ENCODE measurements at regions not wholly inside any gene's neighbourhood (a gene's known extent, or its start where the extent isn't known, plus 50 kb on each side); places are given as distances from the start of the nearest gene placed in this dataset.

DNA sequence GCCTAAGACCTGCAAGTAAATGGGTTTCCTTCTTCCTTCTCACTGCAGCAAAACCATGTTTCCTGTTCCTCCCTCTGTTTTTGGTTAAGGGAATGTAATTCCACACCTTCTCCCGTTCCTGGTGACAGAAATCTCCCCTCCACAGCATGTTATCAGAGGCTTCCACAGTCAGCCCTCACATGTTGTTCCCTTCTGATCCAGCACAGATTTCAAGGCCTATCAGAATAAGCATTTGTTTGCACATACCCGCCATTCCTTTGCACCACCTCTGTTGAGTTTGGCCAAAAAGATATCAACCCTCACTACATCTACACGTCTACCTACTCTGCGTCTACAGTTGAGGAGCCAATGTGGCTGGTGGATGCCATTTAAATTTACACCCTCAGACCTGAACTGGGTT lies 113.9 kb upstream of the GRM7 start (continued):
- TF ChIP-seq POLR2AphosphoS5 (IDR thresholded peaks at IDR 0.05; ENCODE audit: control insufficient read depth, insufficient read depth, low read depth, low read length), result no peak
- TF ChIP-seq E2F1 (CRISPR knock-in tag; IDR thresholded peaks at IDR 0.05), result no peak
- TF ChIP-seq MCM5 (IDR thresholded peaks at IDR 0.05; ENCODE audit: low read depth), result no peak
- no peak for TF ChIP-seq FOXJ2 (tag; IDR thresholded peaks at IDR 0.05)
- TF ChIP-seq SETDB1 (IDR thresholded peaks at IDR 0.05; ENCODE audit: low read length), result no peak
- no peak for TF ChIP-seq BCL6 (CRISPR knock-in tag; IDR thresholded peaks at IDR 0.05)
- no peak for TF ChIP-seq ZNF197 (CRISPR knock-in tag; IDR thresholded peaks at IDR 0.05; ENCODE audit: low read depth)
- TF ChIP-seq C11orf30 (IDR thresholded peaks at IDR 0.05; ENCODE audit: low read depth), result no peak
- no peak for TF ChIP-seq FOXK2 (conservative IDR thresholded peaks at IDR 0.05 in 1 of 2, IDR thresholded peaks at IDR 0.05 in 1 of 2; ENCODE audit: low read depth in 2 of 2)
- peak; percentile 69 for TF ChIP-seq TAL1 (IDR thresholded peaks at IDR 0.05)
- TF ChIP-seq ZNF408 (CRISPR knock-in tag; IDR thresholded peaks at IDR 0.05; ENCODE audit: low read depth), result no peak
- TF ChIP-seq FOXM1 (IDR thresholded peaks at IDR 0.05; ENCODE audit: low read depth), result peak; percentile 24; the same call in 1 of the 2 replicates
- no peak for TF ChIP-seq FOXM1 (CRISPR knock-in tag; IDR thresholded peaks at IDR 0.05; ENCODE audit: low read depth)
- no peak for TF ChIP-seq ZSCAN32 (CRISPR knock-in tag; IDR thresholded peaks at IDR 0.05)
- TF ChIP-seq CTCFL (IDR thresholded peaks at IDR 0.05; ENCODE audit: borderline replicate concordance, insufficient read depth, low read depth, low read length, poor library complexity, severe bottlenecking), result no peak
- no peak for TF ChIP-seq SNRNP70 (optimal IDR thresholded peaks at IDR 0.05; ENCODE audit: low read depth, low read length)
- peak in 1 of 2 experiments; percentile 38; a peak in 1 of 4 replicates for TF ChIP-seq TRIM24 (IDR thresholded peaks at IDR 0.05)
- no peak for TF ChIP-seq HMG20B (CRISPR knock-in tag; IDR thresholded peaks at IDR 0.05)
- TF ChIP-seq MYBL2 (IDR thresholded peaks at IDR 0.05; ENCODE audit: low read depth), result no peak
- no peak for TF ChIP-seq MYBL2 (CRISPR knock-in tag; IDR thresholded peaks at IDR 0.05; ENCODE audit: borderline replicate concordance)
- TF ChIP-seq SUPT5H (IDR thresholded peaks at IDR 0.05), result no peak
- no peak for TF ChIP-seq TCF7L2 (IDR thresholded peaks at IDR 0.05; ENCODE audit: low read depth, low read length)
- peak; percentile 43; the same call in 1 of the 2 replicates for TF ChIP-seq EHMT2 (IDR thresholded peaks at IDR 0.05)
- TF ChIP-seq, protein P1, sequence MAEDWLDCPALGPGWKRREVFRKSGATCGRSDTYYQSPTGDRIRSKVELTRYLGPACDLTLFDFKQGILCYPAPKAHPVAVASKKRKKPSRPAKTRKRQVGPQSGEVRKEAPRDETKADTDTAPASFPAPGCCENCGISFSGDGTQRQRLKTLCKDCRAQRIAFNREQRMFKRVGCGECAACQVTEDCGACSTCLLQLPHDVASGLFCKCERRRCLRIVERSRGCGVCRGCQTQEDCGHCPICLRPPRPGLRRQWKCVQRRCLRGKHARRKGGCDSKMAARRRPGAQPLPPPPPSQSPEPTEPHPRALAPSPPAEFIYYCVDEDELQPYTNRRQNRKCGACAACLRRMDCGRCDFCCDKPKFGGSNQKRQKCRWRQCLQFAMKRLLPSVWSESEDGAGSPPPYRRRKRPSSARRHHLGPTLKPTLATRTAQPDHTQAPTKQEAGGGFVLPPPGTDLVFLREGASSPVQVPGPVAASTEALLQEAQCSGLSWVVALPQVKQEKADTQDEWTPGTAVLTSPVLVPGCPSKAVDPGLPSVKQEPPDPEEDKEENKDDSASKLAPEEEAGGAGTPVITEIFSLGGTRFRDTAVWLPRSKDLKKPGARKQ (CRISPR knock-in tag; IDR thresholded peaks at IDR 0.05), result no peak
- TF ChIP-seq SIN3B (IDR thresholded peaks at IDR 0.05; ENCODE audit: low read depth), result no peak
- peak; percentile 87 for TF ChIP-seq CBFA2T3 (IDR thresholded peaks at IDR 0.05)
- TF ChIP-seq HIVEP1 (CRISPR knock-in tag; IDR thresholded peaks at IDR 0.05), result no peak
